ENCODE measurements at regions not wholly inside any gene's neighbourhood (a gene's known extent, or its start where the extent isn't known, plus 50 kb on each side); places are given as distances from the start of the nearest gene placed in this dataset.

DNA sequence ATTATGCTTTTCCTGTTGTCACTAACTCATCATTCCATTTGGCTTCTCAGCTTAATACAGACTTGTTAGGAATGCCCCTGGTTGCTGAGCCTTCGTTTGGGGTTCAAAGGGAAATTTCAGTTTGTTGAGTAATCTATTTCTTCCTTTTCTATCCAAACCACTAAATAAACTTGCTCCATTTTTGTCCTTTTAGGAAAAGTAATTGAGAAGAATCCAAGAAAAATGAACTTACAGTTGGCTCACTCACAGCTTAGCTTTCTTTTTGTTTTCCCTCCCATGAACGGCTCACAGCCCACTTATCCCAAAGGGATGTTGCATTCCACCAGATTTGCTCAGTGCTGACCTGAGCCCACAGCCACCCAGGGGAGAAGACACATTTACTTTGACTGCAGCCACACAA is 73.9 kb downstream of the SOX11 start:
- Histone ChIP-seq H4K20me1 (ENCODE audit: control insufficient read depth, extremely low read depth, insufficient read depth, low read length) (no peaks in the 10 kb centered on the region), H3K79me2 (ENCODE audit: control insufficient read depth, insufficient read depth, low read length) (no peaks in the 10 kb centered on the region), H3K4me2 (ENCODE audit: control insufficient read depth, extremely low read depth, insufficient read depth, low read depth, low read length) (no peak overlapping the region), H2AFZ (ENCODE audit: control insufficient read depth, low read length) (no peak overlapping the region), H3K9me3 (ENCODE audit: control insufficient read depth, low read depth, low read length) (peaks cover 5% of the 10 kb centered on the region), H3K9me1 (ENCODE audit: control insufficient read depth, extremely low read depth, insufficient read depth, low read length) (no peaks in the 10 kb centered on the region), H3K27me3 (ENCODE audit: control insufficient read depth, extremely low read depth, insufficient read depth, low read length) (no peaks in the 10 kb centered on the region), H3K4me3 (ENCODE audit: control insufficient read depth in 2 of 3, extremely low read depth in 1 of 3, insufficient read depth in 2 of 3, low read depth in 1 of 3, low read length in 3 of 3) (no peak overlapping the region), H3K9ac (ENCODE audit: control insufficient read depth, extremely low read depth, insufficient read depth, low read length) (no peak overlapping the region), H3K4me1 (ENCODE audit: control insufficient read depth, extremely low read depth, insufficient read depth, low read length) (no peaks in the 10 kb centered on the region), H3K36me3 (ENCODE audit: control insufficient read depth in 2 of 2, extremely low read depth in 1 of 2, insufficient read depth in 2 of 2, low read length in 2 of 2) (no peaks in the 10 kb centered on the region), H3K27ac (ENCODE audit: control insufficient read depth, insufficient read depth, low read length) (no peak overlapping the region)
- FAIRE-seq (no peak), DNase-seq (ENCODE audit: low read depth, low spot score) (no peak)
- TF ChIP-seq, protein P1, sequence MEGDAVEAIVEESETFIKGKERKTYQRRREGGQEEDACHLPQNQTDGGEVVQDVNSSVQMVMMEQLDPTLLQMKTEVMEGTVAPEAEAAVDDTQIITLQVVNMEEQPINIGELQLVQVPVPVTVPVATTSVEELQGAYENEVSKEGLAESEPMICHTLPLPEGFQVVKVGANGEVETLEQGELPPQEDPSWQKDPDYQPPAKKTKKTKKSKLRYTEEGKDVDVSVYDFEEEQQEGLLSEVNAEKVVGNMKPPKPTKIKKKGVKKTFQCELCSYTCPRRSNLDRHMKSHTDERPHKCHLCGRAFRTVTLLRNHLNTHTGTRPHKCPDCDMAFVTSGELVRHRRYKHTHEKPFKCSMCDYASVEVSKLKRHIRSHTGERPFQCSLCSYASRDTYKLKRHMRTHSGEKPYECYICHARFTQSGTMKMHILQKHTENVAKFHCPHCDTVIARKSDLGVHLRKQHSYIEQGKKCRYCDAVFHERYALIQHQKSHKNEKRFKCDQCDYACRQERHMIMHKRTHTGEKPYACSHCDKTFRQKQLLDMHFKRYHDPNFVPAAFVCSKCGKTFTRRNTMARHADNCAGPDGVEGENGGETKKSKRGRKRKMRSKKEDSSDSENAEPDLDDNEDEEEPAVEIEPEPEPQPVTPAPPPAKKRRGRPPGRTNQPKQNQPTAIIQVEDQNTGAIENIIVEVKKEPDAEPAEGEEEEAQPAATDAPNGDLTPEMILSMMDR (optimal IDR thresholded peaks at IDR 0.05 in 1 of 3, IDR thresholded peaks at IDR 0.05 in 1 of 3, conservative IDR thresholded peaks at IDR 0.05 in 1 of 3; ENCODE audit: extremely low read depth in 1 of 3, insufficient read depth in 2 of 3, low read length in 3 of 3), result no peak
- no peak for TF ChIP-seq EZH2 (IDR thresholded peaks at IDR 0.05; ENCODE audit: low read length)
- dilution Hi-C loops (cut with MboI; ENCODE audit: extremely low pct_ligation_motif_present, low sequenced_read_pairs), result no loop called here

DNA sequence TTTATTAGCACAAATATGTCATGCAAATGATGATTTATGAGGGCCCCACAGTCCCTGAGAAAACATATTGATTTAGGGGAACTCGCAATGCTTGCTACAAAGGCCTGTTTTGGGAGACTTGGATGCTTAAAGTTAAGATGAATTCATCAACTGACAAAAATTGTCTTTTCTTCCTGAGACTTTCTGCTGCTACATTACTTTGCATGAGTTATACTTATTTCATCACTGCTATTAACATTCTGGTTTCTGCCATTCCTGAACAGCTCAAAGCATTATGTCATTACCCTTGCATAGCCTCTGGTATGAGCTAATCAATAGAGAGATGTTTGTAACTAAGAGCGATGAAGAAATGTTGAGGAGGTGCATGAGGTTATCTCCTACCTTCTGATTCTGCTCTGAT is 74.4 kb downstream of the SOX11 start:
- H3K9me1 ChIP-seq (ENCODE audit: control insufficient read depth, extremely low read depth, insufficient read depth, low read length), result no peaks in the 10 kb centered on the region
- FAIRE-seq (no peak), DNase-seq (ENCODE audit: low read depth, low spot score) (no peak)
- no peaks in the 10 kb centered on the region for H3K4me1 ChIP-seq (ENCODE audit: control insufficient read depth, extremely low read depth, insufficient read depth, low read length)
- H2AFZ ChIP-seq (ENCODE audit: control insufficient read depth, low read length), result no peak overlapping the region
- TF ChIP-seq EZH2 (IDR thresholded peaks at IDR 0.05; ENCODE audit: low read length), result no peak
- TF ChIP-seq, protein P1 (optimal IDR thresholded peaks at IDR 0.05 in 1 of 3, IDR thresholded peaks at IDR 0.05 in 1 of 3, conservative IDR thresholded peaks at IDR 0.05 in 1 of 3; ENCODE audit: extremely low read depth in 1 of 3, insufficient read depth in 2 of 3, low read length in 3 of 3), result no peak
- no peaks in the 10 kb centered on the region for H3K79me2 ChIP-seq (ENCODE audit: control insufficient read depth, insufficient read depth, low read length)
- H3K4me2 ChIP-seq (ENCODE audit: control insufficient read depth, extremely low read depth, insufficient read depth, low read depth, low read length), result no peak overlapping the region
- no peaks in the 10 kb centered on the region for H4K20me1 ChIP-seq (ENCODE audit: control insufficient read depth, extremely low read depth, insufficient read depth, low read length)
- no peaks in the 10 kb centered on the region for H3K36me3 ChIP-seq (ENCODE audit: control insufficient read depth in 2 of 2, extremely low read depth in 1 of 2, insufficient read depth in 2 of 2, low read length in 2 of 2)
- H3K4me3 ChIP-seq (ENCODE audit: control insufficient read depth in 2 of 3, extremely low read depth in 1 of 3, insufficient read depth in 2 of 3, low read depth in 1 of 3, low read length in 3 of 3), result no peak overlapping the region
- dilution Hi-C loops (cut with MboI; ENCODE audit: extremely low pct_ligation_motif_present, low sequenced_read_pairs), result no loop called here
- H3K27me3 ChIP-seq (ENCODE audit: control insufficient read depth, extremely low read depth, insufficient read depth, low read length), result no peaks in the 10 kb centered on the region
- no peak overlapping the region for H3K27ac ChIP-seq (ENCODE audit: control insufficient read depth, insufficient read depth, low read length)
- H3K9me3 ChIP-seq (ENCODE audit: control insufficient read depth, low read depth, low read length), result peaks cover 5% of the 10 kb centered on the region
- H3K9ac ChIP-seq (ENCODE audit: control insufficient read depth, extremely low read depth, insufficient read depth, low read length), result no peak overlapping the region
